NOMO-1 treated with DMSO at 0.1 percent for 48 hours (cell line): ENCODE measurements at regions not wholly inside any gene's neighbourhood (a gene's known extent, or its start where the extent isn't known, plus 50 kb on each side); places are given as distances from the start of the nearest gene placed in this dataset.
"Not testable (repeated sequence)": the region's sequence is repeated elsewhere in the genome, so short reads cannot be mapped to it uniquely, and the experiment has no call there.

Experiments
- DNase-seq: peaks from one replicate; lab custom pipeline; 2025; ENCODE audit not compliant: unreplicated experiment; lab: John Stamatoyannopoulos, UW

- DNase-seq = no peak
Measured at GRCh38 chr12:33672836-33673577, 233.4 kb upstream of the SYT10 start.

GRCh38 chr12:33676866-33677265, 237.2 kb upstream of the SYT10 start:
- DNase-seq = no peak

- no peak for DNase-seq
Measured at GRCh38 chr12:33678221-33678964, 238.8 kb upstream of the SYT10 start.

- DNase-seq = no peak
Measured at GRCh38 chr12:33690562-33690961, 250.9 kb upstream of the SYT10 start.

- no peak for DNase-seq
Measured at GRCh38 chr12:33703221-33703620, 263.6 kb upstream of the SYT10 start.

- DNase-seq = no peak
Measured at GRCh38 chr12:33706927-33707326, 267.3 kb upstream of the SYT10 start.

GRCh38 chr12:33708935-33709334, 269.3 kb upstream of the SYT10 start:
- no peak for DNase-seq

GRCh38 chr12:33710548-33710947, 270.9 kb upstream of the SYT10 start:
- no peak for DNase-seq

GRCh38 chr12:33718631-33719030, 279.0 kb upstream of the SYT10 start:
- DNase-seq = no peak

- DNase-seq = no peak
Measured at GRCh38 chr12:33721561-33721960, 281.9 kb upstream of the SYT10 start.

- DNase-seq = no peak
Measured at GRCh38 chr12:33724867-33725266, 285.2 kb upstream of the SYT10 start.

- DNase-seq = no peak
Measured at GRCh38 chr12:33734871-33735270, 287.4 kb upstream of the ALG10 start.

- no peak for DNase-seq
Measured at GRCh38 chr12:33752854-33753253, 269.4 kb upstream of the ALG10 start.

GRCh38 chr12:33757701-33758100, 264.6 kb upstream of the ALG10 start:
- DNase-seq = no peak

- DNase-seq = no peak
Measured at GRCh38 chr12:33759279-33759678, 263.0 kb upstream of the ALG10 start.

GRCh38 chr12:33763331-33763730, 259.0 kb upstream of the ALG10 start:
- peak; percentile 21 for DNase-seq

- no peak for DNase-seq
Measured at GRCh38 chr12:33770652-33771051, 251.6 kb upstream of the ALG10 start.

GRCh38 chr12:33771889-33772288, 250.4 kb upstream of the ALG10 start:
- no peak for DNase-seq

GRCh38 chr12:33773091-33773490, 249.2 kb upstream of the ALG10 start:
- not testable (repeated sequence) for DNase-seq

GRCh38 chr12:33786532-33786931, 235.8 kb upstream of the ALG10 start:
- DNase-seq = no peak

GRCh38 chr12:33794954-33795353, 227.3 kb upstream of the ALG10 start:
- no peak for DNase-seq

GRCh38 chr12:33795536-33795935, 226.8 kb upstream of the ALG10 start:
- no peak for DNase-seq

GRCh38 chr12:33813536-33813935, 208.8 kb upstream of the ALG10 start:
- no peak for DNase-seq
